Astrocyte (in vitro differentiated cells and primary cell): ENCODE measurements at regions not wholly inside any gene's neighbourhood (a gene's known extent, or its start where the extent isn't known, plus 50 kb on each side); places are given as distances from the start of the nearest gene placed in this dataset.

Experiments
- DNase-seq: peaks from one replicate; pipeline ENCODE4 v3.0.0-alpha.2; 2010; ENCODE audit warnings: low read depth
- FAIRE-seq: peaks from 2 replicates; lab custom pipeline; 2011; peaks lifted over from hg19 to GRCh38; lab: Jason Lieb, UNC
- H2AFZ ChIP-seq: 2 replicates; pipeline ENCODE4 v1.6.0; 2012; ENCODE audit warnings: low read depth, low read length, inconsistent platforms
- H3K27ac ChIP-seq: 2 replicates; pipeline ENCODE4 v1.5.1; 2011; ENCODE audit warnings: low read depth, low read length, inconsistent platforms
- H3K27me3 ChIP-seq: 2 replicates; pipeline ENCODE4 v1.6.0; 2011; ENCODE audit warnings: low read length, inconsistent platforms; ENCODE audit not compliant: insufficient read depth
- H3K36me3 ChIP-seq: 2 replicates; pipeline ENCODE4 v1.5.1; 2011; ENCODE audit warnings: low read length, inconsistent platforms; ENCODE audit not compliant: insufficient read depth
- H3K4me1 ChIP-seq: 2 replicates; pipeline ENCODE4 v1.5.1; 2011; ENCODE audit warnings: low read length, inconsistent platforms; ENCODE audit not compliant: insufficient read depth
- H3K4me2 ChIP-seq: 2 replicates; pipeline ENCODE4 v1.6.0; 2012; ENCODE audit warnings: low read length, inconsistent platforms
- H3K4me3 ChIP-seq: 2 replicates; pipeline ENCODE4 v1.5.1; 2011; ENCODE audit warnings: low read depth, mild to moderate bottlenecking, low read length, inconsistent platforms; ENCODE audit not compliant: insufficient read depth
- H3K79me2 ChIP-seq: 2 replicates; pipeline ENCODE4 v1.6.0; 2012; ENCODE audit warnings: mild to moderate bottlenecking, low read length, inconsistent platforms; ENCODE audit not compliant: insufficient read depth
- H3K9ac ChIP-seq: 2 replicates; pipeline ENCODE4 v1.6.0; 2012; ENCODE audit warnings: mild to moderate bottlenecking, low read length, inconsistent platforms
- H3K9me3 ChIP-seq: 2 replicates; pipeline ENCODE4 v1.5.1; 2012; ENCODE audit warnings: low read depth, mild to moderate bottlenecking, low read length, inconsistent platforms; ENCODE audit not compliant: insufficient read depth
- H4K20me1 ChIP-seq: 2 replicates; pipeline ENCODE4 v1.6.0; 2012; ENCODE audit warnings: low read length, inconsistent platforms; ENCODE audit not compliant: insufficient read depth
- H3K27ac Mint-ChIP-seq: one replicate; pipeline ENCODE4 v1.8.0; 2021; ENCODE audit warnings: mild to moderate bottlenecking, mixed read lengths; ENCODE audit not compliant: unreplicated experiment
- H3K27me3 Mint-ChIP-seq: one replicate; pipeline ENCODE4 v1.8.0; 2021; ENCODE audit warnings: low read depth, mixed read lengths; ENCODE audit not compliant: unreplicated experiment
- H3K36me3 Mint-ChIP-seq: one replicate; pipeline ENCODE4 v1.8.0; 2021; ENCODE audit warnings: low read depth, mixed read lengths; ENCODE audit not compliant: unreplicated experiment
- H3K4me1 Mint-ChIP-seq: one replicate; pipeline ENCODE4 v1.8.0; 2021; ENCODE audit warnings: low read depth, mixed read lengths; ENCODE audit not compliant: unreplicated experiment
- H3K4me3 Mint-ChIP-seq: one replicate; pipeline ENCODE4 v1.8.0; 2021; ENCODE audit warnings: mild to moderate bottlenecking, moderate library complexity, mixed read lengths; ENCODE audit not compliant: unreplicated experiment
- H3K9me3 Mint-ChIP-seq: one replicate; pipeline ENCODE4 v1.8.0; 2021; ENCODE audit warnings: mild to moderate bottlenecking, mixed read lengths; ENCODE audit not compliant: unreplicated experiment
- CTCF ChIP-seq: IDR thresholded peaks from 2 replicates; pipeline ENCODE4 v1.5.1; 2011; ENCODE audit warnings: low read depth, mild to moderate bottlenecking, inconsistent platforms, low read length, moderate library complexity; ENCODE audit not compliant: insufficient read depth
- EZH2 ChIP-seq: IDR thresholded peaks from 2 replicates; pipeline ENCODE4 v1.6.1; 2012; ENCODE audit warnings: mild to moderate bottlenecking, low read length, inconsistent platforms; ENCODE audit not compliant: insufficient read depth

- H3K9ac ChIP-seq, result no peak overlapping the region
- H3K36me3 ChIP-seq, result no peaks in the 10 kb centered on the region
- H4K20me1 ChIP-seq, result no peaks in the 10 kb centered on the region
- H3K4me3 Mint-ChIP-seq, result no peak overlapping the region
- no peak overlapping the region for H3K4me3 ChIP-seq
- H3K27ac Mint-ChIP-seq, result no peak overlapping the region
- H2AFZ ChIP-seq, result no peak overlapping the region
- no peaks in the 10 kb centered on the region for H3K4me1 Mint-ChIP-seq
- H3K9me3 Mint-ChIP-seq, result no peaks in the 10 kb centered on the region
- no peak overlapping the region for H3K4me2 ChIP-seq
- H3K79me2 ChIP-seq, result no peaks in the 10 kb centered on the region
- no peaks in the 10 kb centered on the region for H3K27me3 ChIP-seq
- H3K4me1 ChIP-seq, result no peaks in the 10 kb centered on the region
- DNase-seq, result no peak
- H3K36me3 Mint-ChIP-seq, result no peaks in the 10 kb centered on the region
- no peak for FAIRE-seq
- no peaks in the 10 kb centered on the region for H3K9me3 ChIP-seq
- no peak overlapping the region for H3K27ac ChIP-seq
- TF ChIP-seq EZH2, result no peak
- no peak for TF ChIP-seq CTCF
- peaks cover 3% of the 10 kb centered on the region for H3K27me3 Mint-ChIP-seq
These were observed 186.7 kb downstream of the GRIN2B start for GRCh38 chr12:13794706-13795105.

- Histone ChIP-seq H3K9me3 (no peaks in the 10 kb centered on the region), H2AFZ (no peak overlapping the region), H4K20me1 (no peaks in the 10 kb centered on the region), H3K4me2 (no peak overlapping the region), H3K79me2 (no peaks in the 10 kb centered on the region), H3K36me3 (no peaks in the 10 kb centered on the region), H3K4me1 (no peaks in the 10 kb centered on the region), H3K9ac (no peak overlapping the region), H3K27me3 (no peaks in the 10 kb centered on the region), H3K4me3 (no peak overlapping the region), H3K27ac (no peak overlapping the region)
- no peak for FAIRE-seq
- H3K36me3 Mint-ChIP-seq, result no peaks in the 10 kb centered on the region
- peaks cover 3% of the 10 kb centered on the region for H3K27me3 Mint-ChIP-seq
- H3K4me1 Mint-ChIP-seq, result no peaks in the 10 kb centered on the region
- no peak for TF ChIP-seq EZH2
- no peak for TF ChIP-seq CTCF
- DNase-seq, result no peak
- H3K9me3 Mint-ChIP-seq, result no peaks in the 10 kb centered on the region
- no peak overlapping the region for H3K4me3 Mint-ChIP-seq
- H3K27ac Mint-ChIP-seq, result no peak overlapping the region
These were observed 191.1 kb downstream of the GRIN2B start for GRCh38 chr12:13790317-13790716.

GRCh38 chr12:13788626-13789025 is 192.8 kb downstream of the GRIN2B start:
- H3K79me2 ChIP-seq, result no peaks in the 10 kb centered on the region
- H3K4me2 ChIP-seq, result no peak overlapping the region
- H3K4me1 ChIP-seq, result no peaks in the 10 kb centered on the region
- no peak overlapping the region for H3K27ac Mint-ChIP-seq
- no peaks in the 10 kb centered on the region for H3K9me3 ChIP-seq
- H4K20me1 ChIP-seq, result no peaks in the 10 kb centered on the region
- no peak overlapping the region for H3K4me3 ChIP-seq
- FAIRE-seq (no peak), DNase-seq (no peak)
- no peaks in the 10 kb centered on the region for H3K36me3 ChIP-seq
- H3K4me1 Mint-ChIP-seq, result no peaks in the 10 kb centered on the region
- H3K4me3 Mint-ChIP-seq, result no peak overlapping the region
- TF ChIP-seq EZH2, result no peak
- no peak for TF ChIP-seq CTCF
- H3K27me3 Mint-ChIP-seq, result peaks cover 3% of the 10 kb centered on the region
- no peaks in the 10 kb centered on the region for H3K36me3 Mint-ChIP-seq
- no peak overlapping the region for H3K9ac ChIP-seq
- H3K27ac ChIP-seq, result no peak overlapping the region
- no peaks in the 10 kb centered on the region for H3K9me3 Mint-ChIP-seq
- no peak overlapping the region for H2AFZ ChIP-seq
- no peaks in the 10 kb centered on the region for H3K27me3 ChIP-seq
